Activated T-cell treated with anti-CD3 and anti-CD28 coated beads, Interleukin-2, amount 50 U/mL, for 4 hours (primary cell): ENCODE measurements at regions not wholly inside any gene's neighbourhood (a gene's known extent, or its start where the extent isn't known, plus 50 kb on each side); places are given as distances from the start of the nearest gene placed in this dataset.
"Not testable (repeated sequence)": the region's sequence is repeated elsewhere in the genome, so short reads cannot be mapped to it uniquely, and the experiment has no call there.

Experiments
- ATAC-seq, 2 donors: fragments of 200-7000 bp; cut with Tn5 transposase; one replicate each; pipeline ENCODE4 v1.10.0; 2021
- DNase-seq: peaks from one replicate; pipeline ENCODE4 v3.0.0-alpha.2; 2020
- H3K27me3 Mint-ChIP-seq: one replicate; pipeline ENCODE4 v1.8.0; 2021; ENCODE audit warnings: low read depth, mixed read lengths
- H3K36me3 Mint-ChIP-seq: one replicate; pipeline ENCODE4 v1.8.0; 2022; ENCODE audit warnings: mixed read lengths; ENCODE audit not compliant: insufficient read depth
- H3K4me1 Mint-ChIP-seq: one replicate; pipeline ENCODE4 v1.8.0; 2021; ENCODE audit warnings: low read depth, mixed read lengths
- H3K4me3 Mint-ChIP-seq: one replicate; pipeline ENCODE4 v1.8.0; 2021; ENCODE audit warnings: mild to moderate bottlenecking, moderate library complexity, mixed read lengths
- H3K9me3 Mint-ChIP-seq: one replicate; pipeline ENCODE4 v1.8.0; 2021; ENCODE audit warnings: mixed read lengths

DNA sequence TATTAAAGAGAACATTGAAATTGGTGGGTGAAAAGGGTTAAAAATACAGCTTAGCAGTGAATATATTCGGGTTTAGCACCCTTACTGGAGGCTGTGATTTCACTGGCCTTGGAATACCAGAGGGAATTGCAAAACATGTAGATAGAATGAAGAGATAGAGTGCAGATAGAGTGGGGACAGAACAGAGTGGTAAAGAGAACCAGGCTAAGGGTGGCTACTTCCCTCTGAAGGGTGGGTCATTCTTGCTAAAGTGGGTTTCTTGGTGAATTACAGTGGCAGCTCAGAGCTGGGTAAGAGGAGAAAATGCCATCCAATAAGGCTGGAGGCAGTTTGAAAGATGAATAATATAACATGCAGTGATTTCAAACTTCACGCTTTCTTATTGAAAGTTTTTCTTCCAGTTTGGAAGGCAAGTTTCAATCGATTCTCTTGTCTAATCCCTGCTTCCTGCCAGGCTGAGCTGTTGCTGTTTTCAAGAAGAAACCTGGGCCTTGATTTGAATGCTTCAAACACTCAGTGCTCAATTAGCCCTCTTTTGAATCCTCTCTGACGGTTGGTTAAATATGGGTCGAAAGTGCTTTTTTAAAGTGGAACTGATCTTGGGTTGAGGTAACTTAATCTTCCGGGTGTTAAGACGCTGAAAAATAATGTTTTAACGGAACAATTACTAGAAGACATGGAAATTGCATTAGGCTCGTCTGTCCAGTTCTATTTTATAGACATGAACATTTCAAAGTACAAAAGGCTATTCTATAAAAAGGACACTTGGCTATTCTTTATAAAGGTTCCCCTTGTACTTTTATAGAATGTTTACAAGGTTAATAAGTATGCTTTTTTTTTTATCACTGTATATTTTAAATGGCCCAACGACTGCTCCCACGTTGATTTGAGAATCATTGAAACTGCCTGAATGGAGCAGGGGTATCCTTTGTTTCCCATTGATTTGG is 203.3 kb downstream of the BCAS1 start:
- ATAC-seq = no peak
- Mint-ChIP-seq H3K9me3 (no peaks in the 10 kb centered on the region), H3K4me1 (peaks cover 64% of the 10 kb centered on the region), H3K4me3 (peak overlapping the region; percentile 62), H3K36me3 (no peaks in the 10 kb centered on the region), H3K27me3 (no peaks in the 10 kb centered on the region)
- DNase-seq = no peak

DNA sequence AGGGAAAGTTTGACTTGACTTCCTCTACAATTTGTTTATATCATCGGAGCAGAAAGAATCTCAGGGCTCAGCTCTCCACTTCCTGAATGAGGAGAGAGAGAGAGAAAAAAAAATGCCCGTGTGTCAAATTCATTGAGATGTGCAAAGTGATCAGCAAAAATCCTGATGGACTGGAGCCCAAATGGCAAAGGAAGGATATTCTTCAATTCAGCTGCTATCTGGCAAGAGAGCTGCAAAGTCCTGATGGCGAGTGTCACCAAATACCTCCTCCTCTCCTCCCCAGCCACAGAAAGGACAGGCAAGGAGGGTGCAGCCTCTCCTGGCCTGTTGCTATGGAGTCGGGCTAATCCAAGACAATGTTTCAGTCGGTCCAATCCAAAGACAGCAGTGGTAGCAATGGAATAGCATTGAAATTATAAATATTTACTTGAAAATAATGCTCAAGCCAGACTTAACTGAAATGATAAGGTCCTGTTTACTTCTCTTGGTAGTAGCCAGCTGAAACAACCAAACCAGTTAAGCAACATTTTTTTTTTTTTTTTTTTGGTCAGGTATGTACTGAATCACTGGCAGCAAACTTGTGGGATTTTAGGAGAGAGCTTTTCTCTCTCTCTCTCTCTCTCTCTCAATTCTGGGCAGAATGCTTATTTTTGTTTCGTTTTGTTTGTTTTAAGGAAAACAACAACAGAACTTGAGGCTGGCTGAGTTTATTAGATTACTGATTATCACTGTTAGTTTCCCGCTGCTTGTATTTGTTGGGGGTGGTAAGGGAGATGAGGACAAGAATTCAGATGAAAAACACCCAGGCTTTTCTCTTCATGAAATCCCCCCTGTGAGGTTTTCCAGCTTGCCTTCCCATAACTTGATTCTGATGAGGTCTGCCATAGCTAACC is 204.2 kb downstream of the BCAS1 start:
- no peaks in the 10 kb centered on the region for H3K36me3 Mint-ChIP-seq
- peaks cover 55% of the 10 kb centered on the region for H3K4me1 Mint-ChIP-seq
- no peak for DNase-seq
- H3K4me3 Mint-ChIP-seq = peak overlapping the region; percentile 62
- no peaks in the 10 kb centered on the region for H3K9me3 Mint-ChIP-seq
- ATAC-seq = no peak
- no peaks in the 10 kb centered on the region for H3K27me3 Mint-ChIP-seq

DNA sequence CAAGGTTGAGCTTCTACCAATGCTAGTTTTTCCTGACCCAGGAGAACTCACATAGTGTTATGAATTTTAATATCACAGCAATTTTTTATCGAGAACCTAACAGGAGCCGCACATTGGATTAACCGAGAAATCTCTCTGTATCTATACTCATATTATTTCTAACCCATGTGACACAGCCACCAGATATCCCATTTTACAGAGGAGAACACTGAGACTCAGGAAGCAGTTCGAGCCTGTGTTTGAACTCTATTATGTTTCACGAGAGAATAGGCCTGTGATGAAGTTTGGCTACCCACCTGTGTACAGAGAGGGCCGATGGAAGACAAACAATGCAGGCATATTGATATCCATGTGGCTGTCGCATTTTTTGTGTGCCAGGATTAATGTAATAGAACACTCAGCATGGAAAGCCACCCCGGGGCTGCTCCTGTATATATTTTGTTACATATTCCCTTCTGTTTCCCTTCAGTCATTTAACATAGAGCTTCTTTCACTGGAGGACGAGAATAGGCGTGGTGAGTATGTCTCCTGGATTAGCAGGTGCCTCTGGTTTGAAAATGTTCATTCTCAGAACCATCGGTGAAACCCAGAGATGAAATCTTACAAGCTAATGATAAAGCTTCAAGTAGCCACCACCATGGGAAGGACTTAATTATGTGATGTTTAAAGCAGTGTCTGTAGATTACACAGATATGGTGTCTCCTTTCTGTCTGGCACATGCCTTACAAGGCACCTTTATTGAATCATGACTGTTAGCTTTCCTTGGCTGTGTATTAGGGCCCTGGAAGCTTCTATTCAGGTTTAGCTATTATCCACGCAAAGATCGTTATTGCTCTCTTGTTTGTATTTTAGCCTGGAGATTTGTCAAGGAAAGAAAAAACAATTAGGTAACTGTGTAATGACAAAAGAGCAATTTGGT is 205.4 kb downstream of the BCAS1 start:
- ATAC-seq, H3K27me3 Mint-ChIP-seq, H3K36me3 Mint-ChIP-seq, DNase-seq, H3K9me3 Mint-ChIP-seq: not testable (repeated sequence)
- Mint-ChIP-seq H3K4me3 (peak overlapping the region; percentile 62), H3K4me1 (peaks cover 48% of the 10 kb centered on the region)

DNA sequence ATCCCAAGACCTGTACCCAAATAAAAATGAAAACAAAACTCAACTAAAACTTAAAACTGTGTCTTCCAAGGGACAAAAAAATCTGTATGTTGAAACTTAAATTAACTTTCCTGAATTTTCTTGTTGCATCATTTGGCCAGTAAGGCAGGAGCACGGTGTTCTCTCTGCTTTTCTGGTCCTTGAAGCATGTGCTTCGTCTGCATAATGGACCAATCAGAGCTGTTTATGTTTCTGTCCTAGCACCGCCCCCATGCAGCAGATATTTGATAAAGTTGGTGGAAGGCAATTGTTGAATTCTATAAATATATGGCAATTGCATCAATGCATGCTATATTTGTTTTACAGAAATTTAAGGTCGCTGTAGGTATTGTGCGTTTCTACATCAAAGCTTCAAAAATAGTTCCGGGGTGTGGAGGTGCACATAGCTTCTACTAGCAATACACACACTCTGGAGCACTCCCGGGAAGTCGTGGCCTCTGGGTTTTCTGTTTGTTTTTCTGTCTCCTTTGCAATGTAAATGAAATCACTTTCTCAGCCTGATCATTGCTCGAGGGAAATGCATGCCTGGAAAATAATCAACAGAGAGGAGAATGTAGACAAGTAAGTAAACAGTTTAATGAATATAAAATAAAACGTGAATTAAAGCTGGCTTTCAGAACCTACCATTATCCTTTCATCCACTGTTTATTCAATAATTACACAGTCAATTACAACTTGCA is 206.3 kb downstream of the BCAS1 start:
- H3K4me3 Mint-ChIP-seq, H3K36me3 Mint-ChIP-seq, DNase-seq, H3K9me3 Mint-ChIP-seq, H3K27me3 Mint-ChIP-seq, ATAC-seq: not testable (repeated sequence)
- H3K4me1 Mint-ChIP-seq = peaks cover 40% of the 10 kb centered on the region

DNA sequence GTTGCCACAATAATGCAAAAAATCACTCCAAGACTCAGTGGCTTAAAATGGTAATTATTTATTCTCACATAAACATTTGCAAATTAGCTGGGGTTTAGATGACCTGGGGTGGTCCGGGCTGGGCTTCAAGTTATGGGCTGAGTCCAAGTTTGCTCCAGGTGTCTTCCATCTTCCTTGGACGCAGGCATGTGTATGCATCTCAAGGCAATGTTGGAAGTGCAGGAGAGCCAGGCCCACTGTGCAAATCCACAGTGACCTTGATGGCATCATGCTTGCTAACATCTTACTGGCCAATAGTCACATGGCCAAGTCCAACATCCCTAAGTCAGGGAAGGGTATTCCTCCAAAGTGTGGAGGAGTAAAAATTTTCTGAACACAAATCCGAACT is 206.9 kb downstream of the BCAS1 start:
- H3K4me3 Mint-ChIP-seq, DNase-seq, H3K27me3 Mint-ChIP-seq, ATAC-seq, H3K9me3 Mint-ChIP-seq, H3K36me3 Mint-ChIP-seq: not testable (repeated sequence)
- peaks cover 40% of the 10 kb centered on the region for H3K4me1 Mint-ChIP-seq

DNA sequence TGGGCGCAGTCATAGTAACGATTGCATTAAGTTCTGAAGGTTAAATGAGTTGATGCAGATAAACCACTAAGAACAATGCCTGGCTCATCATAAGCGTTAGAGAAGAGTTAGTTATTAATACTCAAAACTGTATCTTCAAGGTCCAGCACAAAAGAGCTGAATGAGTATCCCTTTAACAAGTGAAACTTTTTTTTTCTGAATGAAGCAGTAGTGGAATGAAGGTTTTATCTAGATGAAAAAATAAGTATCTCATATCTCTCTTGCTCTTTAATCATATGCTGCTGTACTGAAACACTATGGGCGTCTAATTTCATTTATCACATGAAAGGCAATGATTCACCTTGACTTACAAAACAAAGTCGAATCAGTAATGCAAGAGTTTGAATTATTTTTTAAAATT is 207.4 kb downstream of the BCAS1 start:
- DNase-seq, H3K27me3 Mint-ChIP-seq, H3K9me3 Mint-ChIP-seq, H3K4me3 Mint-ChIP-seq, H3K36me3 Mint-ChIP-seq: not testable (repeated sequence)
- peaks cover 39% of the 10 kb centered on the region for H3K4me1 Mint-ChIP-seq
- ATAC-seq = peak; percentile 48 to 63

DNA sequence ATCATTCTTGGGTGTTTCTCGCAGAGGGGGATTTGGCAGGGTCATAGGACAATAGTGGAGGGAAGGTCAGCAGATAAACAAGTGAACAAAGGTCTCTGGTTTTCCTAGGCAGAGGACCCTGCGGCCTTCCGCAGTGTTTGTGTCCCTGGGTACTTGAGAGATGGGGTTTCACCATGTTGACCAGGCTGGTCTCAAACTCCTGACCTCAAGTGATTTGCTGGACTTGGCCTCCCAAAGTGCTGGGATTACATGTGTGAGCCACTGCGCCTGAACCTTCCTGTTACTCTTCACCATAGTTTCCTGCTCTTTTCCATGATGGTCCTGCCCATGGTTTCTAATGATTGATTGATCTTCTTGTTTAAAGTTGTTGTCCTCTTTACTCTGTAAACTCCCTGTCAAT is 207.9 kb downstream of the BCAS1 start:
- not testable (repeated sequence) for DNase-seq, ATAC-seq, H3K9me3 Mint-ChIP-seq, H3K27me3 Mint-ChIP-seq, H3K4me3 Mint-ChIP-seq, H3K36me3 Mint-ChIP-seq
- peaks cover 39% of the 10 kb centered on the region for H3K4me1 Mint-ChIP-seq

DNA sequence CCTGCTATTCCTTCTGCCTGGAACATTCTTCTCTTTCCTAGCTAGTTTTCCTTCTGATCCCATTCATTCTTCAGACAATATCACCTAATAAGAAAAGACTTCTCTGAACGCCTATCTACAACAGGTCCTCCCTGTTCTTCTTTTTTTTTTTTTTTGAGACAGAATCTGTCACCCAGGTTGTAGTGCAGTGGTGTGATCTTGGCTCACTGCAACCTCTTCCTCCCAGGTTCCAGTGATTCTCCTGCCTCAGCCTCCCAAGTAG is 208.3 kb downstream of the BCAS1 start:
- H3K4me3 Mint-ChIP-seq, ATAC-seq, H3K36me3 Mint-ChIP-seq, DNase-seq, H3K27me3 Mint-ChIP-seq, H3K9me3 Mint-ChIP-seq: not testable (repeated sequence)
- H3K4me1 Mint-ChIP-seq = peaks cover 36% of the 10 kb centered on the region

DNA sequence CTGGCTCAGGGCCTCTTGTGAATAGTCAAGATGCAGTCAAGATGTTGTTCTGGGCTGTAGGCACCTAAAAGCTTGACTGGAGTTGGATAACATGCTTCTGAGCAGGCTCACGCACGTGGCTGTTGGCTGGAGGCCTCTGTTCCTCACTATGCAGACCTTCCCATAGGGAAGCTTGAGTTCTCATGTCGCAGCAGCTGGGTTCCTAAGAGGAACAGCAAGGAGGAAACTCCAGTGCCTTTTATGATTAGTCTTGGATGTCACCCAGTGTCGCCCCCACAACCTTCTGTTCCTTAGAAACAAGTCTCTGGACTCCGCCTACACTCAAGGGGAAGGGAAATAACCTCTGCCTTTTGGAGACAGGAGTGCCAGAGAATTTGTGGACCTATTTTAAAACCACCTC is 210.7 kb downstream of the BCAS1 start:
- Mint-ChIP-seq H3K4me1 (peaks cover 28% of the 10 kb centered on the region), H3K27me3 (no peaks in the 10 kb centered on the region), H3K36me3 (no peaks in the 10 kb centered on the region), H3K4me3 (no peak overlapping the region), H3K9me3 (no peaks in the 10 kb centered on the region)
- no peak for DNase-seq
- ATAC-seq = no peak

DNA sequence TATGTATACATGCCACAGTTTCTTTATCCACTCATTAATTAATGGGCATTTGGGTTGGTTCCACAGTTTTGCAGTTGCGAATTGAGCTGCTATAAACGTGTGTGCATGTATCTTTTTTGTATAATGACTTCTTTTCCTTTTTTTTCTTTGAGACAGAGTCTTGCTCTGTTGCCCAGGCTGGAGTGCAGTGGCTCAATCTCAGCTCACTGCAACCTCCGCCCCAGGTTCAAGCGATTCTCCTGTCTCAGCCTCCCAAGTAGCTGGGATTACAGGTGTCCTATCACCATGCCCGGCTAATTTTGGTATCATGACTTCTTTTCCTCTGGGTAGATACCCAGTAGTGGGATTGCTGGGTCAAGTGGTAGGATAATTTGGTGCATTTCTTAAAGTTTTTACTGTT is 211.4 kb downstream of the BCAS1 start:
- peaks cover 27% of the 10 kb centered on the region for H3K4me1 Mint-ChIP-seq
- not testable (repeated sequence) for H3K36me3 Mint-ChIP-seq, H3K9me3 Mint-ChIP-seq, DNase-seq, H3K27me3 Mint-ChIP-seq, H3K4me3 Mint-ChIP-seq, ATAC-seq

DNA sequence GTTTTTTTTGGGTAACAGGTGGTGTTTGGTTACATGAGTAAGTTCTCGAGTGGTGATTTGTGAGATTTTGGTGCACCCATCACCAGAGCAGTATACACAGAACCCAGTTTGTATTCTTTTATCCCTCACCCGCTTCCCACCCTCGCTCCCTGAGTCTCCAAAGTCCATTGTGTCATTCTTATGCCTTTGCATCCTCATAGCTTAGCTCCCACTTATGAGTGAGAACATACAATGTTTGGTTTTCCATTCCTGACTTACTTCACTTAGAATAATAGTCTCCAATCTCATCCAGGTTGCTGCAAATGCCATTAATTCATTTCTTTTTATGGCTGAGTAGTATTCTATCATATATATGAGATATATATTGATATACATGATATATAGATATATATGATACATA is 211.9 kb downstream of the BCAS1 start:
- H3K4me1 Mint-ChIP-seq = peaks cover 24% of the 10 kb centered on the region
- DNase-seq, H3K4me3 Mint-ChIP-seq, ATAC-seq, H3K27me3 Mint-ChIP-seq, H3K36me3 Mint-ChIP-seq, H3K9me3 Mint-ChIP-seq: not testable (repeated sequence)

DNA sequence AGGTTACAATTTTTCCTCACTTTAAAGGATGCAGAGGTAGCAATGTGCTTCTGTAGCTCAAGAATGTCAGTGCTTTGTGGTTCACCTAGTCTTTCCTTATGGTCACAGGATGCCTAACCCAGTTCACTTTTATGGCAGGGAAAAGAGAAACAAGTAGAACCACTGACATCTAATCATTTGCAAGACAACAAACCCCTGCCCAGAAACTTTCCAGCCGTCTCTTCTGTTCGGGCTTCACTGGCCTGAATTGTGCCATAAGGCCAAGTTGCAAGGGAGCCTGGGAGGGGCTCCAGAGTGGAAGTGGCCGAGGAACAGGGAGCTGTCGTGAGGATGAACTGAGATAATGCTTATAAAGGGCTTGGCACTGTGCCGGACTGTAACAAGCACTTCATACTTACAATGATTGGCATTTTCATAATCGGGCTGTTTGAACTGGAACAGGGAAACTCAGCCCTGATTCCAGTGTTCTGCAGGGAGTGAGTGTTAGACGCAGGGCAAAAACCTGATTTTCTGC is 212.6 kb downstream of the BCAS1 start:
- no peaks in the 10 kb centered on the region for H3K27me3 Mint-ChIP-seq
- no peak overlapping the region for H3K4me3 Mint-ChIP-seq
- DNase-seq (no peak), ATAC-seq (no peak)
- no peaks in the 10 kb centered on the region for H3K36me3 Mint-ChIP-seq
- H3K4me1 Mint-ChIP-seq = peaks cover 23% of the 10 kb centered on the region
- H3K9me3 Mint-ChIP-seq = no peaks in the 10 kb centered on the region
